KOPT-K1 (cell line): ENCODE measurements at regions not wholly inside any gene's neighbourhood (a gene's known extent, or its start where the extent isn't known, plus 50 kb on each side); places are given as distances from the start of the nearest gene placed in this dataset.

ENCODE experiments used
- H3K27ac ChIP-seq: fragments of 200-600 bp; sonication (generic); 2 replicates; pipeline ENCODE4 v1.5.1; 2016; ENCODE audit warnings: antibody characterized with exemption, mild to moderate bottlenecking, low read depth, low read length; ENCODE audit not compliant: poor library complexity, severe bottlenecking
- H3K36me3 ChIP-seq: fragments of 200-600 bp; sonication (generic); 2 replicates; pipeline ENCODE4 v1.5.1; 2017; ENCODE audit warnings: antibody characterized with exemption, mild to moderate bottlenecking, low read length, moderate library complexity; ENCODE audit not compliant: insufficient read depth
- H3K9me3 ChIP-seq: fragments of 200-600 bp; sonication (generic); 2 replicates; pipeline ENCODE4 v1.5.1; 2017; ENCODE audit warnings: antibody characterized with exemption, low read length, mild to moderate bottlenecking; ENCODE audit not compliant: insufficient read depth, poor library complexity, severe bottlenecking

DNA sequence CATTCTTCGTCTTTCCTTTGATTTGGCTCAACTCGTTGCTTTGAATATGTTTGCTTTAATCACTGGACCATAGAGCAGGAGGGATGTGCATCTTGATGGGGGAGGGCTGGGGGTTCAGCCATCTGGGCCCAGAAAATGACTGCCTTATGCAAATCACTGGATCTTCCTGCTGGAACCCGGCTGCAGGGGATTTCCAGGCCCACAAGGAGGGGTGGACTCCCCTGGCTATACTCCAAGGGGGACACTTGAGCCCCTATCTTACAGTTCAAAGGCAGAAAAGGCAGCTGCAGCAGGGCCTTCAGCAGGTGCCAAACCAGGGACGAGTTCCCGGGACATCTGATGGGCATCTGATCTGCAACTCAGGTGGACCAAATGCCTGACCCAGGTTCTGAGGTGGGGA is 122.5 kb downstream of the DICER1 start:
- Histone ChIP-seq H3K9me3 (peaks cover 8% of the 10 kb centered on the region), H3K36me3 (no peaks in the 10 kb centered on the region)

DNA sequence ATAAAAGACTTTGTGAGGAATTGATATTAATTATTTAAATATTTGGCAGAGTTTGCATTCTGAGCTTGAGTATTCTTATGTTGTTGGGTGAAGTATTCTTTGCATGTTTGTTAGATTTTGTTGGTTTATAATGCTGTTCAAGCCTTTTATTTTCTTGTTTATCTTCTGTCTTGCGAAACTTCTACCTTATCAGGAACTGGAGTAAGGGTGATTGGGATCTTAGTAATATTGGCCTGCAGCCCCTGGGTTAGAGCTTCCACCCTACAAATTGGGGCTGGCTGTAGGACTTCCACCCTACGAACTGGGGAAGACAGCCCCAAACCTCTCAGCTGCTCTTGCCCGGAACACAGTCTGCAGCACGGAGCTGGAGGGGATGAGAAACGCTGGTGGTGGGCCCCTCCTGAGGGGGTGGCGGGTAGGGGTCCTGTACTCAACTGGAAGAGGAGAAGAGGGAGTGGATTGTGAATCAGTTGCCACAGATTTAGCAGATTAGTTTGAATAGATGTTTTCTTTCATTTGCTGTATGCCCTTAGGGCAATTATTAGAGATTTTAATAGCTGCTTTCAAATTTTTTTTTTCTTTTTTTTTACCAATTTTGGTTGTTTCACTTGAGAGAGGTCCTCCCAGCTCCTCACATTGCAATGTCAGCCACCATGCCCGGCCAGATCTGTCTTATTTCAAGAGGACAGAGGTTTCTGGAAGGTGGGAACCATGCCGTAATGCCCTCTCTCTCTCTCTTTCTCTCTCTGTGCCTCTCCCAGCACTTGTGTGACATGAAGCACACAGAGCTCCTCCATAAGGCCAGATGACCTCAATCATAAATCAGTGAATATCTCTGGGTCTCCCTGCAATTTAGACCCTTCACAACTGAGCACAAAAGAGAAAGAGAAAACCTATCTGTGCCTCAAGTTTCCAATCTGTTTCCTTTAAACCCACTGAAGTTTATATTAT is 123.4 kb downstream of the DICER1 start:
- Histone ChIP-seq H3K27ac (no peak overlapping the region), H3K9me3 (peaks cover 8% of the 10 kb centered on the region)

More for the DNA sequence above, 122.5 kb downstream of the DICER1 start:
- H3K27ac ChIP-seq = no peak overlapping the region

GRCh38 chr14:95033031-95033430 is 124.3 kb downstream of the DICER1 start:
- Histone ChIP-seq H3K36me3 (no peaks in the 10 kb centered on the region), H3K9me3 (peaks cover 8% of the 10 kb centered on the region), H3K27ac (no peak overlapping the region)

More for the DNA sequence above, 123.4 kb downstream of the DICER1 start:
- H3K36me3 ChIP-seq = no peaks in the 10 kb centered on the region

- H3K36me3 ChIP-seq = no peaks in the 10 kb centered on the region
- peaks cover 2% of the 10 kb centered on the region for H3K9me3 ChIP-seq
Measured at GRCh38 chr14:95026851-95027463, 130.4 kb downstream of the DICER1 start.

GRCh38 chr14:95025941-95026340 is 131.4 kb downstream of the DICER1 start:
- Histone ChIP-seq H3K27ac (no peak overlapping the region), H3K36me3 (no peaks in the 10 kb centered on the region), H3K9me3 (peaks cover 3% of the 10 kb centered on the region)

More at GRCh38 chr14:95026851-95027463, 130.4 kb downstream of the DICER1 start:
- no peak overlapping the region for H3K27ac ChIP-seq

- Histone ChIP-seq H3K27ac (no peak overlapping the region), H3K36me3 (no peaks in the 10 kb centered on the region), H3K9me3 (peaks cover 3% of the 10 kb centered on the region)
Measured at GRCh38 chr14:95025218-95025617, 132.1 kb downstream of the DICER1 start.

- Histone ChIP-seq H3K36me3 (no peaks in the 10 kb centered on the region), H3K27ac (no peak overlapping the region), H3K9me3 (peaks cover 3% of the 10 kb centered on the region)
Measured at GRCh38 chr14:95024380-95024779, 132.9 kb downstream of the DICER1 start.

DNA sequence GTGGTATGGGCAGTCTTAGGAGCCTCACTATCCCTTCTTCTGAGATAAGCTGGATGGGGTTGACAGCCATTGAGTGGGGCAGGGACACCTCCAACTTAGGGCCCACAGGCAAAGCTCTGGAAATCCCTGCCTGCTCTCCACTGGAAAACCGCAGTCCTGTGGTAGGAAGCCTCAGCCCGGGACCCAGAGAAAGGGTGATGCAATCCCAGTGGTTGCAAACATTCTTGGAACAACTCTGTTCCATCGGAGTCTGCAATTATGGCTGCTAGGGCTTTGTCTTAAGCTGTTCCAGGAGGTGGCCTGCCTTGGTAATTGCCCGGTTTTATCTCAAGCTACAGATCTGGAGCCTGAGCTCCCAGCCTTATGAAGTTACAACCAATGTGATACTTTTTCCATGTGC is 133.4 kb downstream of the DICER1 start:
- H3K9me3 ChIP-seq = peaks cover 3% of the 10 kb centered on the region
- no peak overlapping the region for H3K27ac ChIP-seq
- H3K36me3 ChIP-seq = no peaks in the 10 kb centered on the region

GRCh38 chr14:95023115-95023514 is 134.2 kb downstream of the DICER1 start:
- Histone ChIP-seq H3K36me3 (no peaks in the 10 kb centered on the region), H3K9me3 (peaks cover 3% of the 10 kb centered on the region), H3K27ac (no peak overlapping the region)

- H3K27ac ChIP-seq = no peak overlapping the region
- no peaks in the 10 kb centered on the region for H3K36me3 ChIP-seq
- H3K9me3 ChIP-seq = peaks cover 3% of the 10 kb centered on the region
Measured at GRCh38 chr14:95021588-95021987, 135.7 kb downstream of the DICER1 start.

GRCh38 chr14:95018821-95019220 is 138.5 kb downstream of the DICER1 start:
- no peaks in the 10 kb centered on the region for H3K36me3 ChIP-seq
- H3K9me3 ChIP-seq = peaks cover 3% of the 10 kb centered on the region
- no peak overlapping the region for H3K27ac ChIP-seq

GRCh38 chr14:95015046-95015445 is 142.3 kb downstream of the DICER1 start:
- no peaks in the 10 kb centered on the region for H3K36me3 ChIP-seq
- no peaks in the 10 kb centered on the region for H3K9me3 ChIP-seq
- no peak overlapping the region for H3K27ac ChIP-seq

DNA sequence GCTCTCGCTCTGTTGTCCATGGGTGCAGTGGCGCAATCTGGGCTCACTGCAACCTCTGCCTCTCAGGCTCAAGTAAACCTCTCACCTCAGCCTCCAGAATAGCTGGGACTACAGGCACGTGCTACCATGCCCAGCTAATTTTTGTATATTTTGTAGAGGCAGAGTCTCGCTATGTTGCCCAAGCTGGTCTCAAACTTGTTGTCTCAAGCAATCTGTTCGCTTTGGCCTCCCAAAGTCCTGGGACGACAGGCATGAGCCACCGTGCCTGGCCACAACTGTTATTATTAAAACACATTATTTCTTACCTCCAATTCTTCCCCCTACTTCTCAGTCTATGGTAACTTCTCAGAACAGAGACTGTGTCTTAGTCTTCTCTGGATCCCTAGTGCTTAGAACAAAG is 143.3 kb downstream of the DICER1 start:
- Histone ChIP-seq H3K36me3 (no peaks in the 10 kb centered on the region), H3K27ac (no peak overlapping the region), H3K9me3 (no peaks in the 10 kb centered on the region)

GRCh38 chr14:95011445-95012006 is 145.8 kb downstream of the DICER1 start:
- no peak overlapping the region for H3K27ac ChIP-seq
- H3K36me3 ChIP-seq = no peaks in the 10 kb centered on the region
- H3K9me3 ChIP-seq = no peaks in the 10 kb centered on the region

DNA sequence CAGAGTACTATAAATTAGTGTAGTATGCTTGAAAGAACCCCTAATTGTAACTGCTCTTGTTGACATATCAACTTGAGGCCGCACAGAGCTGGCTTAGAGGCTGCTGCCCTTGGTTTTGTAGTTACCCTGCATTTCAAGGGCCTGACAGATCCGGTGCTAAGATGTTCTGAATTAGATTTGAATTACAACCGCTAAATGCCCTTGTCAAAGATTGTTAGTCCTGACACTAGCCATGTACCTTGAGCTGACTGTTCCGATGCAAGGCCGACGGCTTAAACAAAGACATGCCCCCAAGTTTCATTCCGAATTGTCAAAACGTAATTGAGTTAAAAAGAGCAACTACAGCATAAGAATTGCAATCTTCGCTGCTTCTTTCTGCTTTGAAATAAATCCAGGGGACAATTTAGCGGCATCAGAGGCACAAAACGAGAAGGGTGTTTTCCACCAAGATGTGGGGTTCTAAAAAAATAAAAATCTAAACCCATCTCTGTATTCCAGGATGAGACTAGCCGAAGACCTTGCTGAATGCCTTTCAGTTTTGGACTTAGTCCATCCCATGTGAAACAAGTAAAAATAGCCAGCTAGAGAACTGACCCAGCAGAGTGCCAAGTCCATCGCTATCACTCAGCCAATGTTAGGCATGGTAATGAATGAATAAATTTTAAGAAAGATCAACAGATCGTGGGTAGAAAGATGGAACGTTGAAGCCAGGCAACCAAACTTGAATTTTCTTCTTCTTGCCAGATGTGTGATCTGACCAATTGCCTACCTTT is 148.7 kb downstream of the DICER1 start:
- Histone ChIP-seq H3K27ac (no peak overlapping the region), H3K9me3 (no peaks in the 10 kb centered on the region), H3K36me3 (no peaks in the 10 kb centered on the region)
